Neural progenitor cell (in vitro differentiated cells): ENCODE measurements at regions not wholly inside any gene's neighbourhood (a gene's known extent, or its start where the extent isn't known, plus 50 kb on each side); places are given as distances from the start of the nearest gene placed in this dataset.

Source experiments
- EZH2 ChIP-seq: fragments of 200-600 bp; sonication (generic); IDR thresholded peaks from 2 replicates; pipeline ENCODE4 v1.6.1; 2017; ENCODE audit warnings: antibody characterized with exemption, mild to moderate bottlenecking, moderate library complexity
- EZH2phosphoT487 ChIP-seq: fragments of 200-600 bp; sonication (generic); IDR thresholded peaks from 2 replicates; pipeline ENCODE4 v1.6.1; 2017; ENCODE audit warnings: antibody characterized with exemption
- TF ChIP-seq, protein P1 (sequence below): fragments of 200-600 bp; sonication (generic); IDR thresholded peaks from 2 replicates; pipeline ENCODE4 v1.5.1; 2017; ENCODE audit warnings: antibody characterized with exemption, mild to moderate bottlenecking

DNA sequence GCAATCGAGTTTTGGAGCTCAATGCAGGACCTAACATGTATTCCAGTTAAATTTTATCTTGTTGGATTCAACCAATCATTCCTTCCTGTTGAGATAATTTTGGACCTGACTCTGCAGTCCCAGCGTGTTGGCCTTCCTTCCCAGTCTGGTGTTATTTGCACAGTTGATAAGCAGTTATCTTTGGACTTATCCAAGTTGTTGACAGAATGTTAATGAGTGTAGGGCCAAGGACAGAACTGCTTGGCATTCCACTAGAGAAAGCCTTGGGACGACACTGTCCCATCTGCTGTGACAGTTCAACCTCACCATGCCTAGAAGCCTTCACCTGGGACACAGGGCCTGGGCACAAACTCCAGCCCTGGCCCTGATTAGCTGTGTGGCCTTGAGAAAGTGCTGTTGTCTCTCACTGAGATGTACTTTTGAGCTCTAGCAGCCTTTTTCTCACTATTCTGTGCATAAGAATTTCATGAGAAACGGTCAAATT is 104.1 kb upstream of the SLC25A33 start:
- TF ChIP-seq, protein P1, sequence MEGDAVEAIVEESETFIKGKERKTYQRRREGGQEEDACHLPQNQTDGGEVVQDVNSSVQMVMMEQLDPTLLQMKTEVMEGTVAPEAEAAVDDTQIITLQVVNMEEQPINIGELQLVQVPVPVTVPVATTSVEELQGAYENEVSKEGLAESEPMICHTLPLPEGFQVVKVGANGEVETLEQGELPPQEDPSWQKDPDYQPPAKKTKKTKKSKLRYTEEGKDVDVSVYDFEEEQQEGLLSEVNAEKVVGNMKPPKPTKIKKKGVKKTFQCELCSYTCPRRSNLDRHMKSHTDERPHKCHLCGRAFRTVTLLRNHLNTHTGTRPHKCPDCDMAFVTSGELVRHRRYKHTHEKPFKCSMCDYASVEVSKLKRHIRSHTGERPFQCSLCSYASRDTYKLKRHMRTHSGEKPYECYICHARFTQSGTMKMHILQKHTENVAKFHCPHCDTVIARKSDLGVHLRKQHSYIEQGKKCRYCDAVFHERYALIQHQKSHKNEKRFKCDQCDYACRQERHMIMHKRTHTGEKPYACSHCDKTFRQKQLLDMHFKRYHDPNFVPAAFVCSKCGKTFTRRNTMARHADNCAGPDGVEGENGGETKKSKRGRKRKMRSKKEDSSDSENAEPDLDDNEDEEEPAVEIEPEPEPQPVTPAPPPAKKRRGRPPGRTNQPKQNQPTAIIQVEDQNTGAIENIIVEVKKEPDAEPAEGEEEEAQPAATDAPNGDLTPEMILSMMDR: no peak
- TF ChIP-seq EZH2: no peak
- no peak for TF ChIP-seq EZH2phosphoT487
